ENCODE measurements at regions not wholly inside any gene's neighbourhood (a gene's known extent, or its start where the extent isn't known, plus 50 kb on each side); places are given as distances from the start of the nearest gene placed in this dataset.

DNA sequence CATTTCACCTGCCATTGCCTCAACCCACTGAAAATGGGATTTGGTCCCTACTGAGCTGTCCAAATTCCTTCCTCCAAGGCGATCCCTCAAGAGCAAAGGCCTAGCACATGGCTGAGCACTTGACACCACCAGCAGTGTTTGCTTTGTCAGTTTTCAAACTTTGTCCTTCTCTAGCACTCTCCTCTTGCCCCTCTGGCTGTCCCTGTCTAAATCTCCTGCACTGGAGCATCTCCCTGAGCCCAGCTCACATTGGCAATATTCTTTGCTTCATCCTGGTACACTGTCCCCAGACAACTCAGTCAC is 66.6 kb upstream of the FTH1 start:
- TF ChIP-seq, protein P1, sequence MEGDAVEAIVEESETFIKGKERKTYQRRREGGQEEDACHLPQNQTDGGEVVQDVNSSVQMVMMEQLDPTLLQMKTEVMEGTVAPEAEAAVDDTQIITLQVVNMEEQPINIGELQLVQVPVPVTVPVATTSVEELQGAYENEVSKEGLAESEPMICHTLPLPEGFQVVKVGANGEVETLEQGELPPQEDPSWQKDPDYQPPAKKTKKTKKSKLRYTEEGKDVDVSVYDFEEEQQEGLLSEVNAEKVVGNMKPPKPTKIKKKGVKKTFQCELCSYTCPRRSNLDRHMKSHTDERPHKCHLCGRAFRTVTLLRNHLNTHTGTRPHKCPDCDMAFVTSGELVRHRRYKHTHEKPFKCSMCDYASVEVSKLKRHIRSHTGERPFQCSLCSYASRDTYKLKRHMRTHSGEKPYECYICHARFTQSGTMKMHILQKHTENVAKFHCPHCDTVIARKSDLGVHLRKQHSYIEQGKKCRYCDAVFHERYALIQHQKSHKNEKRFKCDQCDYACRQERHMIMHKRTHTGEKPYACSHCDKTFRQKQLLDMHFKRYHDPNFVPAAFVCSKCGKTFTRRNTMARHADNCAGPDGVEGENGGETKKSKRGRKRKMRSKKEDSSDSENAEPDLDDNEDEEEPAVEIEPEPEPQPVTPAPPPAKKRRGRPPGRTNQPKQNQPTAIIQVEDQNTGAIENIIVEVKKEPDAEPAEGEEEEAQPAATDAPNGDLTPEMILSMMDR (conservative IDR thresholded peaks at IDR 0.05 in 1 of 2, IDR thresholded peaks at IDR 0.05 in 1 of 2; ENCODE audit: low read depth in 1 of 2, low read length in 2 of 2) = no peak
- TF ChIP-seq EZH2 (IDR thresholded peaks at IDR 0.05; ENCODE audit: low read length, missing control alignments) = no peak

Data from fibroblast of lung (primary cell).